ENCODE measurements at regions not wholly inside any gene's neighbourhood (a gene's known extent, or its start where the extent isn't known, plus 50 kb on each side); places are given as distances from the start of the nearest gene placed in this dataset.

DNA sequence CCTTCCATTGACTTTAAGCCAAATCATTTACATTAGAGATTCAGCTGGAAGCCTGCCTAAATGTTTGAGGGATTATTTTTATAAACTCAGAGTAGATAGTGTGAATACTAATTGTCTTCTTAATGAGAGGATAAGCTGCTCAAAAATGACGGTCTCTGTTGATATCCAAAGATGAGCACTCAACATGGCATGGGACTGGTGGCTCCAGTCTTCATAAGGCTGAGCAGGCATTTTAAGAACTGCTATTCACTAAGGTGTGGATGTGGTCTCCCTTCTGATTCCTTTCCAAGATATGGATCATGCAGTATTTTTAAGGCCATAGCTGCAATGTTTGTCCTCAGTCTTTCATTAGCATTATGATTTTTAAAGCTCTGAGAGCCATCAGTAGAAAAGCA is 377.5 kb upstream of the RIOK2 start:
- H3K4me3 ChIP-seq (ENCODE audit: low read length): no peak overlapping the region
- no peaks in the 10 kb centered on the region for H3K36me3 ChIP-seq (ENCODE audit: insufficient read depth, low read length)
- no peak for ATAC-seq (ENCODE audit: poor library complexity)
- Mint-ChIP-seq H3K9me3 (no peaks in the 10 kb centered on the region), H3K4me3 (no peak overlapping the region), H3K4me1 (ENCODE audit: low read depth) (no peaks in the 10 kb centered on the region), H3K27ac (no peak overlapping the region), H3K27me3 (peaks cover 7% of the 10 kb centered on the region), H3K36me3 (ENCODE audit: low read depth) (no peaks in the 10 kb centered on the region)
- ChIA-PET CTCF (no interaction called here), POLR2A (no interaction called here)
- no peak for TF ChIP-seq CTCF (IDR thresholded peaks at IDR 0.05)
- no peaks in the 10 kb centered on the region for H3K27me3 ChIP-seq (ENCODE audit: control insufficient read depth in 1 of 2, insufficient read depth in 2 of 2, low read length in 2 of 2)
- H3K9me3 ChIP-seq (ENCODE audit: control insufficient read depth in 1 of 2, insufficient read depth in 1 of 2, low read length in 2 of 2): no peaks in the 10 kb centered on the region
- no peak for DNase-seq
- intact Hi-C loops (cut with DNase I, micrococcal nuclease): no loop called here
- H3K4me1 ChIP-seq (ENCODE audit: insufficient read depth, low read length): no peaks in the 10 kb centered on the region
- no peak overlapping the region for H3K27ac ChIP-seq (ENCODE audit: low read depth in 1 of 2, low read length in 2 of 2)

DNA sequence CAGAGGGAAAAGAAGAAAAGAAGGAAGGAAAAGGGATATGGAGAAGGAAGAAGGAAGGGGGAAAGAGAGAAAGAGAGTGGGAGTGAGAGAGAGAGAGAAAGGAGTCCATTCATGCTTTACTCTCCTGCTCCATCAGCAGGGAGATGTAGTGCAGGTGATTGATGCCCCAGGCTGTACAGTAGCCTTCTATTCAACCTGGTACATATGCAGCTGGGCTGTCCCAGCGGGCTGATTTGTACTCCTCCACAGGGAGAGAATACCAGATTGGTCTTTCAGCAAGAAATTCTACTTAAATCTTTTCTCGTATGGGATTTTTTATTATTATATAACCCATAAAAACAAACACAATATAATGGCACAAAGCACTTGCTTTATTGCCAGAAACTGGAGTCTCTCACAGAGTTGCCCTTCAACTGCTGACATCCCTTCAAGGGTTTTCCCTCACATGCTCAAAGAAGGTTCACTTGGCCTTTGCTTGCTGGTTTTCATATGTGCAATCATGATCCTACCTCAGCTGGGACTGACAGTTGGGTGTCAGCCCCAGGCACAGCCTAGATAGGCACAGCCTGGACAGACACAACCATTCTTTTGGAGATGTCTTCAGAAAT is 380.1 kb upstream of the RIOK2 start:
- no peak for TF ChIP-seq CTCF (IDR thresholded peaks at IDR 0.05)
- Histone ChIP-seq H3K36me3 (ENCODE audit: insufficient read depth, low read length) (no peaks in the 10 kb centered on the region), H3K4me1 (ENCODE audit: insufficient read depth, low read length) (no peaks in the 10 kb centered on the region), H3K27me3 (ENCODE audit: control insufficient read depth in 1 of 2, insufficient read depth in 2 of 2, low read length in 2 of 2) (no peaks in the 10 kb centered on the region), H3K4me3 (ENCODE audit: low read length) (no peak overlapping the region), H3K27ac (ENCODE audit: low read depth in 1 of 2, low read length in 2 of 2) (no peak overlapping the region), H3K9me3 (ENCODE audit: control insufficient read depth in 1 of 2, insufficient read depth in 1 of 2, low read length in 2 of 2) (no peaks in the 10 kb centered on the region)
- intact Hi-C loops (cut with DNase I, micrococcal nuclease): no loop called here
- Mint-ChIP-seq H3K4me1 (ENCODE audit: low read depth) (no peaks in the 10 kb centered on the region), H3K4me3 (no peak overlapping the region), H3K9me3 (peaks cover 6% of the 10 kb centered on the region), H3K27ac (no peak overlapping the region), H3K36me3 (ENCODE audit: low read depth) (no peaks in the 10 kb centered on the region), H3K27me3 (peaks cover 7% of the 10 kb centered on the region)
- ATAC-seq (ENCODE audit: poor library complexity) (no peak), DNase-seq (no peak)
- CTCF ChIA-PET: no interaction called here
- POLR2A ChIA-PET: no interaction called here

DNA sequence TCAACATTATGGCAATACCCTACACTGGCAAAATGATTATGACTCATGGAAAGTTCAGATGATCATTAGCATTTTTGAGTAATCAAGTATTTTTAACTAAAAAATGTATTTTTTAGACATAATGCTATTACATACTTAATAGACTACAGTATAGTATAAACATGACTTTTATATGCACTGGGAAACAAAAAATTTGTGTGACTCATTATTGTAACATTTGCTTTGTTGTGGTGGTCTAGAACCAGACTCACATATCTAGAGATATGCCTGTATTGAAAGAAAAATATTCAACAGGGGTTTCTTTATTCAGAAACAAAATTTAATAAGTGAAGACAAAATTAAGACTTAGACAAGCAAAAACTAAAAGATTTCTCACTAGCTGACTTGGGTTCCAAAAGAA is 385.3 kb upstream of the RIOK2 start:
- POLR2A ChIA-PET: no interaction called here
- CTCF ChIA-PET: no interaction called here
- no peak for TF ChIP-seq CTCF (IDR thresholded peaks at IDR 0.05)
- no peaks in the 10 kb centered on the region for H3K27me3 Mint-ChIP-seq
- H3K27ac ChIP-seq (ENCODE audit: low read depth in 1 of 2, low read length in 2 of 2): no peak overlapping the region
- H3K9me3 ChIP-seq (ENCODE audit: control insufficient read depth in 1 of 2, insufficient read depth in 1 of 2, low read length in 2 of 2): peaks cover 4 to 13% of the 10 kb centered on the region in 2 experiments
- H3K4me3 ChIP-seq (ENCODE audit: low read length): no peak overlapping the region
- H3K4me1 Mint-ChIP-seq (ENCODE audit: low read depth): no peaks in the 10 kb centered on the region
- no peaks in the 10 kb centered on the region for H3K27me3 ChIP-seq (ENCODE audit: control insufficient read depth in 1 of 2, insufficient read depth in 2 of 2, low read length in 2 of 2)
- no peak overlapping the region for H3K4me3 Mint-ChIP-seq
- DNase-seq (no peak), ATAC-seq (ENCODE audit: poor library complexity) (no peak)
- no peaks in the 10 kb centered on the region for H3K36me3 ChIP-seq (ENCODE audit: insufficient read depth, low read length)
- no peaks in the 10 kb centered on the region for H3K4me1 ChIP-seq (ENCODE audit: insufficient read depth, low read length)
- intact Hi-C loops (cut with DNase I, micrococcal nuclease): no loop called here
- H3K27ac Mint-ChIP-seq: no peak overlapping the region
- H3K36me3 Mint-ChIP-seq (ENCODE audit: low read depth): no peaks in the 10 kb centered on the region
- H3K9me3 Mint-ChIP-seq: peaks cover 17% of the 10 kb centered on the region
